GM12878 (cell line): ENCODE measurements at regions not wholly inside any gene's neighbourhood (a gene's known extent, or its start where the extent isn't known, plus 50 kb on each side); places are given as distances from the start of the nearest gene placed in this dataset.

Source experiments
- ATAC-seq: fragments of 200-7000 bp; cut with Tn5 transposase; 3 replicates; pipeline ENCODE4 v1.9.1; 2020; ENCODE audit warnings: mild to moderate bottlenecking, moderate library complexity
- BruUV-seq: library from RNA; stranded (reverse); fragments of 400-500 nt; replicated peaks from 2 replicates; lab custom pipeline; 2021; lab: Mats Ljungman, UMichigan
- CTCF ChIA-PET: fragments of 300-600 bp; sonication (Branson Sonifier 250); formaldehyde crosslinking; extraction: SDS; loops from one replicate; lab custom pipeline; 2021; ENCODE audit warnings: inconsistent platforms; lab: Yijun Ruan, JAX
- POLR2A ChIA-PET: fragments of 350-600 bp; formaldehyde crosslinking; extraction: SDS; loops from one replicate; lab custom pipeline; 2021; ENCODE audit warnings: inconsistent platforms; lab: Charles Lee
- RAD21 ChIA-PET: fragments of 300-600 bp; sonication (Branson Sonifier 250); formaldehyde crosslinking; loops from one replicate; lab custom pipeline; 2023; ENCODE audit warnings: antibody characterized with exemption; ENCODE audit not compliant: unreplicated experiment; lab: Charles Lee
- SMC1A ChIA-PET: fragments of 300-600 bp; sonication (Branson Sonifier 250); formaldehyde crosslinking; loops from one replicate; lab custom pipeline; 2023; ENCODE audit not compliant: unreplicated experiment, uncharacterized antibody; lab: Charles Lee
- DNase-seq: peaks from one replicate; pipeline ENCODE4 v3.0.0-alpha.2; 2011; ENCODE audit warnings: low read depth, low spot score
- FAIRE-seq: peaks from 3 replicates; lab custom pipeline; 2011; peaks lifted over from hg19 to GRCh38; lab: Jason Lieb, UNC
- H2AFZ ChIP-seq: 2 replicates; pipeline ENCODE4 v1.6.0; 2011; ENCODE audit warnings: low read depth, low read length, control low read depth; ENCODE audit not compliant: control insufficient read depth
- H3K27ac ChIP-seq: 2 replicates; pipeline ENCODE4 v1.5.1; 2011; ENCODE audit warnings: control low read depth; ENCODE audit not compliant: control insufficient read depth, insufficient read depth
- H3K27me3 ChIP-seq, 2 experiments: replicated peaks in 1 of 2; 2 replicates each; pipeline versions ENCODE4 v1.6.0 to v1.6.1; 2011; ENCODE audit warnings: low read length in 1 of 2; ENCODE audit not compliant: control insufficient read depth in 2 of 2, insufficient read depth in 2 of 2
- H3K36me3 ChIP-seq, 2 experiments: 2 replicates each; pipeline ENCODE4 v1.5.1; 2011; ENCODE audit warnings: low read length in 1 of 2; ENCODE audit not compliant: control insufficient read depth in 2 of 2, insufficient read depth in 2 of 2
- H3K4me1 ChIP-seq: 2 replicates; pipeline ENCODE4 v1.6.1; 2011; ENCODE audit warnings: mild to moderate bottlenecking, low read length, moderate library complexity, mixed read lengths; ENCODE audit not compliant: control insufficient read depth, insufficient read depth
- H3K4me2 ChIP-seq: 2 replicates; pipeline ENCODE4 v1.6.0; 2011; ENCODE audit warnings: control low read depth; ENCODE audit not compliant: control insufficient read depth, insufficient read depth
- H3K4me3 ChIP-seq: fragments of 200-600 bp; sonication (generic); 2 replicates; pipeline ENCODE4 v1.5.1; 2016
- H3K79me2 ChIP-seq: 2 replicates; pipeline ENCODE4 v1.6.0; 2011; ENCODE audit warnings: low read length; ENCODE audit not compliant: control insufficient read depth, insufficient read depth
- H3K9ac ChIP-seq: 2 replicates; pipeline ENCODE4 v1.8.0; 2011; ENCODE audit warnings: low read length, control low read depth, mixed read lengths; ENCODE audit not compliant: control insufficient read depth, insufficient read depth
- H3K9me3 ChIP-seq: replicated peaks from 3 replicates; pipeline ENCODE4 v1.5.1; 2011; ENCODE audit warnings: mild to moderate bottlenecking, low read length; ENCODE audit not compliant: control insufficient read depth, insufficient read depth
- H4K20me1 ChIP-seq: 2 replicates; pipeline ENCODE4 v1.6.0; 2011; ENCODE audit not compliant: control insufficient read depth, insufficient read depth
- ETV6 ChIP-seq, 2 experiments: fragments of 450-650 bp in 1 of 2; IDR thresholded peaks in 1 of 2; conservative IDR thresholded peaks in 1 of 2; 2 replicates each; pipeline ENCODE4 v1.6.1; 2014; ENCODE audit warnings: antibody characterized with exemption in 1 of 2, borderline replicate concordance in 1 of 2, low read depth in 1 of 2, mild to moderate bottlenecking in 1 of 2, moderate library complexity in 1 of 2
- EZH2 ChIP-seq: IDR thresholded peaks from 2 replicates; pipeline ENCODE4 v1.6.1; 2012; ENCODE audit warnings: low read depth, mild to moderate bottlenecking, control low read depth, inconsistent platforms, low read length, borderline replicate concordance; ENCODE audit not compliant: control insufficient read depth
- GABPA ChIP-seq: IDR thresholded peaks from 2 replicates; pipeline ENCODE4 v1.6.1; 2014; ENCODE audit warnings: antibody characterized with exemption, low read depth, mild to moderate bottlenecking, inconsistent platforms
- IKZF1 ChIP-seq: fragments of 450-650 bp; conservative IDR thresholded peaks from 2 replicates; pipeline ENCODE4 v1.6.1; 2017; ENCODE audit warnings: antibody characterized with exemption, mild to moderate bottlenecking
- SMAD5 ChIP-seq: IDR thresholded peaks from 2 replicates; pipeline ENCODE4 v1.6.1; 2016; ENCODE audit warnings: antibody characterized with exemption, low read depth
- ZBED1 ChIP-seq: IDR thresholded peaks from 2 replicates; pipeline ENCODE4 v1.6.1; 2016; ENCODE audit warnings: borderline replicate concordance
- ZNF384 ChIP-seq: IDR thresholded peaks from 2 replicates; pipeline ENCODE4 v1.6.1; 2012; ENCODE audit warnings: low read depth, mild to moderate bottlenecking, low read length, improper control_type of control experiment, borderline replicate concordance
- WGBS: methylation state at CpG from one replicate; pipeline ENCODE4 v1.1.6; 2016; ENCODE audit warnings: low lambda C conversion rate; ENCODE audit not compliant: insufficient replicate concordance, insufficient coverage; ENCODE audit errors: missing lambda C conversion rate; 5-methylcytosine and 5-hydroxymethylcytosine counted together
- in situ Hi-C: fragments of 300-500 bp; cut with MboI; formaldehyde crosslinking; loops from 9 replicates; pipeline ENCODE4 v1.14.3; 2018; ENCODE audit warnings: mixed read lengths
- intact Hi-C: fragments of 100-400 bp; cut with micrococcal nuclease; formaldehyde crosslinking; loops from one replicate; pipeline ENCODE4 v1.14.2; 2022; ENCODE audit not compliant: unreplicated experiment
- TF ChIP-seq, protein P1 (sequence below), 3 experiments: IDR thresholded peaks in 2 of 3; conservative IDR thresholded peaks in 1 of 3; 2 replicates each; pipeline ENCODE4 v1.5.1; 2011; ENCODE audit warnings: low read depth in 3 of 3, low read length in 3 of 3, mild to moderate bottlenecking in 3 of 3, control low read depth in 2 of 3, moderate library complexity in 2 of 3, inconsistent platforms in 1 of 3, mixed read lengths in 1 of 3; ENCODE audit not compliant: control insufficient read depth in 2 of 3, insufficient read depth in 1 of 3; ENCODE audit errors: extremely low read depth in 1 of 3
- TF ChIP-seq, protein P2 (sequence below): fragments of 450-650 bp; IDR thresholded peaks from 2 replicates; pipeline ENCODE4 v1.6.1; 2017; ENCODE audit warnings: mild to moderate bottlenecking, low read depth, inconsistent platforms; ENCODE audit not compliant: poor library complexity, severe bottlenecking
- TF ChIP-seq, protein P3 (sequence below): fragments of 150-350 bp; IDR thresholded peaks from 2 replicates; pipeline ENCODE4 v1.6.1; 2016; ENCODE audit warnings: low read depth, low read length
- TF ChIP-seq, protein P4 (sequence below): fragments of 450-650 bp; IDR thresholded peaks from 2 replicates; pipeline ENCODE4 v1.6.1; 2018; ENCODE audit warnings: borderline replicate concordance, mild to moderate bottlenecking; ENCODE audit not compliant: partially characterized antibody

DNA sequence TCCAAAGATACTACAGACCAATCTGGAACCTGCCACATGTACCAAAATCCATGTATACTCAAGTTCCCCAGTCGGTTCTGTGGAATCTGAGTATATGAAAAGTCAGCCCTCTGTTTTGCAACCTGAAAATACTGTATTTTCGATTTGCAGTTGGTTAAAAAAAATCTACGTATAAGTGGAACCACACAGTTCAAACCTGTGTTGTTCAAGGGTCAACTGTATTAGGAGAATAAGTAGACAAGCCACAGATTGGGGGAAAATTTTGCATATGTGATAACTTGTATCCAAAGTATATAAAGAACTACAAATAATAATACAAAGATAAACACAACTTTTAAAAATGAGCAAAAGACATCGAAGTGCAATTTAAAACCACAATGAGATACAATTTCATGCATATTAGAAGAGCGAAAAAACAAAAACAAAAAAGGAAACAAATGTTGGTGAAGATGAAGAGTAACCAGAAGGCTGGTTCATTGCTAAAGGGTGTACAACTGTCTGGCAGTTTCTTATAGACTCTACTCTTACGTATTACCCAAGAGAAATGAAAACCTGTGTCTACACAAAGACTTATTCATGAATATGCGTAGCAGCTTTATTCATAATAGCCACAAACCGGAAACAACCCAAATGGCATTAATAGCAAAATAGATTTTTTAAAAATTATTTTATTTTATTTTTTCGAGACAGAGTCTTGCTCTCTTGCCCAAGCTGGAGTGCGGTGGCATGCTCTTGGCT, 180.8 kb downstream of the BCAS1 start:
- in situ Hi-C loops (no loop called here), intact Hi-C loops (no loop called here)
- H4K20me1 ChIP-seq, result no peaks in the 10 kb centered on the region
- 92% methylated on average over 10 of the region's 10 CpGs for WGBS
- H3K4me1 ChIP-seq, result peaks cover 16% of the 10 kb centered on the region
- RAD21 ChIA-PET, result interaction anchor here (0.6 to 0.9 kb wide), 2 partner anchors 26 to 59 kb away, joined by 3 read pairs; no protein-coding TSS in a partner anchor
- H2AFZ ChIP-seq, result no peak overlapping the region
- H3K27ac ChIP-seq, result no peak overlapping the region
- H3K4me3 ChIP-seq, result no peak overlapping the region
- CTCF ChIA-PET, result no interaction called here
- SMC1A ChIA-PET, result interaction anchor here (0.7 to 4.6 kb wide), 4 partner anchors 9 to 25 kb away, joined by 3 to 56 read pairs (median 26); no protein-coding TSS in a partner anchor
- H3K9ac ChIP-seq, result no peak overlapping the region
- POLR2A ChIA-PET, result no interaction called here
- DNase-seq (no peak), FAIRE-seq (no peak), ATAC-seq (no peak)
- no peaks in the 10 kb centered on the region for H3K36me3 ChIP-seq
- H3K9me3 ChIP-seq, result no peaks in the 10 kb centered on the region
- no peaks in the 10 kb centered on the region for H3K27me3 ChIP-seq
- BruUV-seq, result no TSS peak
- no peak overlapping the region for H3K4me2 ChIP-seq
- H3K79me2 ChIP-seq, result no peaks in the 10 kb centered on the region
- TF ChIP-seq SMAD5, result no peak
- no peak; a peak in 1 of 4 replicates for TF ChIP-seq ETV6 (conservative IDR thresholded peaks at IDR 0.05 in 1 of 2, IDR thresholded peaks at IDR 0.05 in 1 of 2; ENCODE audit: borderline replicate concordance in 1 of 2, low read depth in 1 of 2)
- TF ChIP-seq, protein P1, sequence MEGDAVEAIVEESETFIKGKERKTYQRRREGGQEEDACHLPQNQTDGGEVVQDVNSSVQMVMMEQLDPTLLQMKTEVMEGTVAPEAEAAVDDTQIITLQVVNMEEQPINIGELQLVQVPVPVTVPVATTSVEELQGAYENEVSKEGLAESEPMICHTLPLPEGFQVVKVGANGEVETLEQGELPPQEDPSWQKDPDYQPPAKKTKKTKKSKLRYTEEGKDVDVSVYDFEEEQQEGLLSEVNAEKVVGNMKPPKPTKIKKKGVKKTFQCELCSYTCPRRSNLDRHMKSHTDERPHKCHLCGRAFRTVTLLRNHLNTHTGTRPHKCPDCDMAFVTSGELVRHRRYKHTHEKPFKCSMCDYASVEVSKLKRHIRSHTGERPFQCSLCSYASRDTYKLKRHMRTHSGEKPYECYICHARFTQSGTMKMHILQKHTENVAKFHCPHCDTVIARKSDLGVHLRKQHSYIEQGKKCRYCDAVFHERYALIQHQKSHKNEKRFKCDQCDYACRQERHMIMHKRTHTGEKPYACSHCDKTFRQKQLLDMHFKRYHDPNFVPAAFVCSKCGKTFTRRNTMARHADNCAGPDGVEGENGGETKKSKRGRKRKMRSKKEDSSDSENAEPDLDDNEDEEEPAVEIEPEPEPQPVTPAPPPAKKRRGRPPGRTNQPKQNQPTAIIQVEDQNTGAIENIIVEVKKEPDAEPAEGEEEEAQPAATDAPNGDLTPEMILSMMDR (IDR thresholded peaks at IDR 0.05 in 2 of 3, conservative IDR thresholded peaks at IDR 0.05 in 1 of 3; ENCODE audit: control insufficient read depth in 2 of 3, extremely low read depth in 1 of 3, insufficient read depth in 1 of 3, low read depth in 3 of 3, low read length in 3 of 3), result no peak
- TF ChIP-seq, protein P2, sequence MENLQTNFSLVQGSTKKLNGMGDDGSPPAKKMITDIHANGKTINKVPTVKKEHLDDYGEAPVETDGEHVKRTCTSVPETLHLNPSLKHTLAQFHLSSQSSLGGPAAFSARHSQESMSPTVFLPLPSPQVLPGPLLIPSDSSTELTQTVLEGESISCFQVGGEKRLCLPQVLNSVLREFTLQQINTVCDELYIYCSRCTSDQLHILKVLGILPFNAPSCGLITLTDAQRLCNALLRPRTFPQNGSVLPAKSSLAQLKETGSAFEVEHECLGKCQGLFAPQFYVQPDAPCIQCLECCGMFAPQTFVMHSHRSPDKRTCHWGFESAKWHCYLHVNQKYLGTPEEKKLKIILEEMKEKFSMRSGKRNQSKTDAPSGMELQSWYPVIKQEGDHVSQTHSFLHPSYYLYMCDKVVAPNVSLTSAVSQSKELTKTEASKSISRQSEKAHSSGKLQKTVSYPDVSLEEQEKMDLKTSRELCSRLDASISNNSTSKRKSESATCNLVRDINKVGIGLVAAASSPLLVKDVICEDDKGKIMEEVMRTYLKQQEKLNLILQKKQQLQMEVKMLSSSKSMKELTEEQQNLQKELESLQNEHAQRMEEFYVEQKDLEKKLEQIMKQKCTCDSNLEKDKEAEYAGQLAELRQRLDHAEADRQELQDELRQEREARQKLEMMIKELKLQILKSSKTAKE, result no peak
- TF ChIP-seq, protein P3, sequence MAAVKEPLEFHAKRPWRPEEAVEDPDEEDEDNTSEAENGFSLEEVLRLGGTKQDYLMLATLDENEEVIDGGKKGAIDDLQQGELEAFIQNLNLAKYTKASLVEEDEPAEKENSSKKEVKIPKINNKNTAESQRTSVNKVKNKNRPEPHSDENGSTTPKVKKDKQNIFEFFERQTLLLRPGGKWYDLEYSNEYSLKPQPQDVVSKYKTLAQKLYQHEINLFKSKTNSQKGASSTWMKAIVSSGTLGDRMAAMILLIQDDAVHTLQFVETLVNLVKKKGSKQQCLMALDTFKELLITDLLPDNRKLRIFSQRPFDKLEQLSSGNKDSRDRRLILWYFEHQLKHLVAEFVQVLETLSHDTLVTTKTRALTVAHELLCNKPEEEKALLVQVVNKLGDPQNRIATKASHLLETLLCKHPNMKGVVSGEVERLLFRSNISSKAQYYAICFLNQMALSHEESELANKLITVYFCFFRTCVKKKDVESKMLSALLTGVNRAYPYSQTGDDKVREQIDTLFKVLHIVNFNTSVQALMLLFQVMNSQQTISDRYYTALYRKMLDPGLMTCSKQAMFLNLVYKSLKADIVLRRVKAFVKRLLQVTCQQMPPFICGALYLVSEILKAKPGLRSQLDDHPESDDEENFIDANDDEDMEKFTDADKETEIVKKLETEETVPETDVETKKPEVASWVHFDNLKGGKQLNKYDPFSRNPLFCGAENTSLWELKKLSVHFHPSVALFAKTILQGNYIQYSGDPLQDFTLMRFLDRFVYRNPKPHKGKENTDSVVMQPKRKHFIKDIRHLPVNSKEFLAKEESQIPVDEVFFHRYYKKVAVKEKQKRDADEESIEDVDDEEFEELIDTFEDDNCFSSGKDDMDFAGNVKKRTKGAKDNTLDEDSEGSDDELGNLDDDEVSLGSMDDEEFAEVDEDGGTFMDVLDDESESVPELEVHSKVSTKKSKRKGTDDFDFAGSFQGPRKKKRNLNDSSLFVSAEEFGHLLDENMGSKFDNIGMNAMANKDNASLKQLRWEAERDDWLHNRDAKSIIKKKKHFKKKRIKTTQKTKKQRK, result no peak
- no peak for TF ChIP-seq EZH2
- TF ChIP-seq ZNF384, result no peak
- TF ChIP-seq, protein P4, sequence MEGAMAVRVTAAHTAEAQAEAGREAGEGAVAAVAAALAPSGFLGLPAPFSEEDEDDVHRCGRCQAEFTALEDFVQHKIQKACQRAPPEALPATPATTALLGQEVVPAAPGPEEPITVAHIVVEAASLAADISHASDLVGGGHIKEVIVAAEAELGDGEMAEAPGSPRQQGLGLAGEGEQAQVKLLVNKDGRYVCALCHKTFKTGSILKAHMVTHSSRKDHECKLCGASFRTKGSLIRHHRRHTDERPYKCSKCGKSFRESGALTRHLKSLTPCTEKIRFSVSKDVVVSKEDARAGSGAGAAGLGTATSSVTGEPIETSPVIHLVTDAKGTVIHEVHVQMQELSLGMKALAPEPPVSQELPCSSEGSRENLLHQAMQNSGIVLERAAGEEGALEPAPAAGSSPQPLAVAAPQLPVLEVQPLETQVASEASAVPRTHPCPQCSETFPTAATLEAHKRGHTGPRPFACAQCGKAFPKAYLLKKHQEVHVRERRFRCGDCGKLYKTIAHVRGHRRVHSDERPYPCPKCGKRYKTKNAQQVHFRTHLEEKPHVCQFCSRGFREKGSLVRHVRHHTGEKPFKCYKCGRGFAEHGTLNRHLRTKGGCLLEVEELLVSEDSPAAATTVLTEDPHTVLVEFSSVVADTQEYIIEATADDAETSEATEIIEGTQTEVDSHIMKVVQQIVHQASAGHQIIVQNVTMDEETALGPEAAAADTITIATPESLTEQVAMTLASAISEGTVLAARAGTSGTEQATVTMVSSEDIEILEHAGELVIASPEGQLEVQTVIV, result no peak
- no peak for TF ChIP-seq ZBED1
- no peak for TF ChIP-seq IKZF1
- no peak for TF ChIP-seq GABPA
